ENCODE measurements at regions not wholly inside any gene's neighbourhood (a gene's known extent, or its start where the extent isn't known, plus 50 kb on each side); places are given as distances from the start of the nearest gene placed in this dataset.

GRCh38 chr1:95583661-95584210 lies 349.7 kb downstream of the RWDD3 start:
- TF ChIP-seq CTCF (IDR thresholded peaks at IDR 0.05; ENCODE audit: extremely low read depth in 1 of 2, insufficient read depth in 1 of 2, low read depth in 1 of 2, low read length in 2 of 2) (no peak), EZH2 (IDR thresholded peaks at IDR 0.05; ENCODE audit: borderline replicate concordance, low read depth, low read length, severe bottlenecking) (no peak)

Data from endothelial cell of umbilical vein (primary cell).